SJSA1 (cell line): ENCODE measurements at regions not wholly inside any gene's neighbourhood (a gene's known extent, or its start where the extent isn't known, plus 50 kb on each side); places are given as distances from the start of the nearest gene placed in this dataset.

Source experiments
- DNase-seq, 2 experiments: peaks; one replicate each; pipeline ENCODE4 v3.0.0-alpha.2; 2015 to 2020; ENCODE audit warnings: low spot score in 2 of 2, low read depth in 1 of 2
- H3K27ac ChIP-seq: fragments of 250-450 bp; sonication (Bioruptor Pico); 2 replicates; pipeline ENCODE4 v1.5.1; 2020; ENCODE audit warnings: mild to moderate bottlenecking, moderate library complexity
- H3K27me3 ChIP-seq: fragments of 250-450 bp; sonication (Bioruptor Pico); replicated peaks from 2 replicates; pipeline ENCODE4 v1.5.1; 2020; ENCODE audit warnings: mild to moderate bottlenecking, moderate library complexity
- H3K36me3 ChIP-seq: fragments of 250-450 bp; sonication (Bioruptor Pico); 2 replicates; pipeline ENCODE4 v1.5.1; 2020; ENCODE audit warnings: mild to moderate bottlenecking
- H3K4me1 ChIP-seq: fragments of 250-450 bp; sonication (Bioruptor Pico); replicated peaks from 2 replicates; pipeline ENCODE4 v1.6.1; 2021; ENCODE audit warnings: mild to moderate bottlenecking
- H3K4me3 ChIP-seq: fragments of 250-450 bp; sonication (Bioruptor Pico); 2 replicates; pipeline ENCODE4 v1.5.1; 2020; ENCODE audit warnings: mild to moderate bottlenecking
- H3K9me3 ChIP-seq: fragments of 250-450 bp; sonication (Bioruptor Pico); replicated peaks from 2 replicates; pipeline ENCODE4 v1.5.1; 2020; ENCODE audit warnings: mild to moderate bottlenecking

DNA sequence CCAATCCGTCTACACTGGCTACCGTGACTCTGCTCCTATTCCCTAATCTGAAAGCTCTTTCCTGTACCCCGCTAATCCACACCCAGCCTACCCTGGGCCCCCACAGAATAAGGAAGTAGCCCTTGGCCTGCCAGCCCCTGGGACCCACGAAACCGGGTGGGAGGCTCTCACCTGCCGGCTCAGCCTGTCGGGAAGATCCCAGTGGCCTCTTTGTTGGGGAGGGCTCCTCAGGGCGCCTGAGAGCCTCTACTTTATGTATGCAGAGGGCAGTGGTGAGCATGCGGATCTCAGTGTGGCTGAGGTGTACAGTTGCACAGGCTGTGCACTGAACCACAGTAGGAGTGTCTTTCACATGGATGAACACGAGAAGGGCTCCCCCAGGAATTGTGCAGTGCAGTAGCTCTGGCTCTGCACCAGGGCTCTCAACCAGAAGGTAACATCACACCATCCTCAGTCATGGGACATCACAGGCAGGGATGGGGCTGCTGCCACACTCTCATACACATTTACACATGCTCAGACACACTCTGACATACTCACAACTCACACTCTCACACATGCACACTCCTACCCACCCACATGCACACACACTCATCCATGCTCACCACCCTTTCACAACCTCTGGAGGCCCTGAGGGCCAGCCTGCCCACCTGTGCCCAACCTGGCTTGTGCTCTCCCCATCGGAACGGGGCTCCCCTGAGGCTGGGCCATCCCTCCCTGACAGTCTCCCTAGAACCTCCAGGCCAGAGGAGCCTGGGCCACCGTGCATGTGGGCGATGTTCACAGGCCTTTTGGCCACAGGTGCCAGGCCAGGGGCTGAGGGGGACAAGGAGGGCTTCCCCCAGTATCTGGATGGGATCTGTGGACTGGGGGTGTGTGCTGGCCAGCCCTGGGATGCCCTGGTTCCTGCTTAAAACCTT, 135.0 kb downstream of the URI1 start:
- Histone ChIP-seq H3K27ac (no peak overlapping the region), H3K27me3 (peaks cover 4% of the 10 kb centered on the region; the same call in 1 of the 2 replicates), H3K4me1 (no peaks in the 10 kb centered on the region), H3K4me3 (no peak overlapping the region), H3K9me3 (no peaks in the 10 kb centered on the region), H3K36me3 (no peaks in the 10 kb centered on the region)
- DNase-seq: no peak

DNA sequence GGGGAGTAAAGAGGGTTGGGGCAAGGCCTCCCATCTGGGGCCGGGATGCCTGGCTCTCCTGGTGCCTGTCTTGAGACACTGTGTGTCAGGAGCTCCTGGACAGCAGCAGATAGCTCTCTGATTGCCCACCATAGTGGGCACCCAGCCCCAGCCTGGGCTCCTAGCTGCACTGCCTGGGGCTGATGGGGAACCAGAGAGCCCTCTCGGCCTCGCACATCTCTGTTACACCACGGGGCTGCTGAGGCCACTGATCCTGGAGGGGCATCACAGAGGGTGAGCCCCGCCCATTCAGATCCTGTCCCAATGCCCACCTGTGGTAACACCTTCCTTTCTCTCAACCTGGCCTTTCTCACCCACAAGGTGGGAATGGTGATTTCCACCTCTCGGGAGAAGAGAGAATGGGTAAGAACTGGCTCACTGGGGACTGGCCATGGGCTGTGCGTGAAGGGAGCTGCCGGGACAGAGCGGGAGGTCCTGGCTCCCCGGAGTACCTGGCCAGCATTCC, 135.9 kb downstream of the URI1 start:
- Histone ChIP-seq H3K27ac (no peak overlapping the region), H3K4me3 (no peak overlapping the region), H3K4me1 (no peaks in the 10 kb centered on the region), H3K27me3 (peaks cover 4% of the 10 kb centered on the region; the same call in 1 of the 2 replicates), H3K9me3 (no peaks in the 10 kb centered on the region), H3K36me3 (no peaks in the 10 kb centered on the region)
- DNase-seq: no peak

DNA sequence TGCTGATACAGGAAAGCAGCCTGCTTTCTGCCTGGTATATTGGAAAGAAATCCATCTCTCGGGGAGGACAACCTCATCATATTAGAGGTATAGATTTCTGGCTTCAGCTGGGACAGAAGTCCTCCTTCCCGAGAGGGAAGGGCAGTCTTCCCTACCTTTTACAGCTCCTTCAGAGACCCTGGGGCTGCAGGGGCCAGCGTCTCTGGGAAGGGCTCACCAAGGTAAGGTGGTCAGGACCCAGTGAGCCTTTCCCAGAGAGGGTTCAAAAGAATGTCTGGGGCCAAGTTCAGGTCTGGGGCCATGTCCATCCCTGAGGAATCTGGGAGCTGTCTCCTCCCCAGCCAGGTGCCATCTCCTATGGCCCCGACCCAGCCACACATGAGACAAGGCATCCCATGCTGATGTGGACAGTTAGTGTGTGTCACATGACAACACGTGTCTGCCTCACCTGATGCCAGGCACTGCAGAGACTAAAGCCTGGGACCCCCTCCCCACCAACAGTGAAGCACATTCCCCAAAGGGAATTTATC, 136.4 kb downstream of the URI1 start:
- Histone ChIP-seq H3K36me3 (no peaks in the 10 kb centered on the region), H3K4me3 (no peak overlapping the region)

DNA sequence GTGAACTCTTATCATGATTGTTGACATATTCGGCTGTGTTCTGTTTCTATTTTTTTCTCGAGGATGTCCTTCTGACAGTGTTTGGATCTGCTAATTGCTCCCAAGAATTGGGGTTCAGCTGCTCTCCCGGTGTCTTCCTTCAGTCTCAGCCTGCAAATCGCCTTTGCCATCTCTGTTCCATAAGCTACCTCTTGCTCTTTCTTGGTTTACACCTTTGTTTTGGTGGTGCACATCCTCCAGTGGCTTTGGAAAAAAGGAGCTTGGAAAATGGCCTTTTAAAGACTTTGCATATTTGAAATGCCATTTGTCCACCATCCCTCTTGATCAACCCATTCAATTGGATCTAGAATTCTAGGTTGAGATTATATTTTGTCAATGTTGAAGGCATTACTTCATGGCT, 137.2 kb downstream of the URI1 start:
- Histone ChIP-seq H3K4me1 (no peaks in the 10 kb centered on the region), H3K36me3 (no peaks in the 10 kb centered on the region), H3K27ac (no peak overlapping the region), H3K4me3 (no peak overlapping the region), H3K9me3 (no peaks in the 10 kb centered on the region), H3K27me3 (peaks cover 4% of the 10 kb centered on the region; the same call in 1 of the 2 replicates)
- DNase-seq: no peak

More for the DNA sequence above, 136.4 kb downstream of the URI1 start:
- DNase-seq: no peak
- no peaks in the 10 kb centered on the region for H3K4me1 ChIP-seq
- H3K27ac ChIP-seq: no peak overlapping the region
- H3K27me3 ChIP-seq: peaks cover 4% of the 10 kb centered on the region; the same call in 1 of the 2 replicates
- no peaks in the 10 kb centered on the region for H3K9me3 ChIP-seq

DNA sequence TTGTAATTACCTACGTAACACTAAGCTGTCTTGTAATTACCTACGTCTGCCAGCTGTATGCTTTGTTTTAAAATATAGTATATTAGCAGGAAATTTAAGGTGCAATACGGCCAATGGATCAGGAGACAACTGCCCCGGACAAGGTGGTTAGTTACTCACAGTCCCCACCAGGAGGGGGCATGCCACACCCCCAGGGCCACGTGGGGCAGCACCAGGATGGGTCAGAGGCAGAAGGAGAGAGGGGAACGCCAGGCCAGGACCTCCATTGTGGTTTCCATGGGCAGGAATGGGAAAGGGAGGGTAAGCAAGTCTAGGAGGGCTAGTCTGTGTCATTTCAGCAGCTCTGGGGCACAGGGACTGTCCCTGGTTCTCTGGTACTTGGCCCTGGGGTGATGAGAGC, 140.1 kb downstream of the URI1 start:
- no peak overlapping the region for H3K4me3 ChIP-seq
- H3K4me1 ChIP-seq: no peaks in the 10 kb centered on the region
- no peak for DNase-seq
- H3K9me3 ChIP-seq: no peaks in the 10 kb centered on the region
- H3K36me3 ChIP-seq: no peaks in the 10 kb centered on the region
- no peak overlapping the region for H3K27ac ChIP-seq
- H3K27me3 ChIP-seq: no peaks in the 10 kb centered on the region

DNA sequence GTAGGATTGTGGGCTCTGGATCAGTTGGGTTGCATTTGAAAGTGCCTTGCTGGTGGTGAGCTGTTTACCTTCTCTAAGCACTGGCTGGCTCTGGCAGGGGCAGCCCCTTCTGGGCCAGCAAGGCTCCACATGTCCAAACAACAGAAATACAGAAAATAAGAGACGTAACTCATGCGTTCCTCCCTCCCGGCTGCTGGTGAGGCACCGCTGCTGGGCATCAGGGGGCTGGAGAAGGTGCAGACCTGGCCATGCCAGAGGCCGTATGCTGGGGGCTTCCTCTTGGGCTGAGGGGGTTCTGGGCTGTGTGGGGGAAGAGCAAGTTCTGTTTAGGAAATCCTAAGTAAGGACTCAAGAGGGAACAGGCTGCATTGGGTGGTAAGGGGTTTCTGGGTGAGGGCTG, 140.6 kb downstream of the URI1 start:
- H3K27ac ChIP-seq: no peak overlapping the region
- H3K4me3 ChIP-seq: no peak overlapping the region
- H3K27me3 ChIP-seq: no peaks in the 10 kb centered on the region

DNA sequence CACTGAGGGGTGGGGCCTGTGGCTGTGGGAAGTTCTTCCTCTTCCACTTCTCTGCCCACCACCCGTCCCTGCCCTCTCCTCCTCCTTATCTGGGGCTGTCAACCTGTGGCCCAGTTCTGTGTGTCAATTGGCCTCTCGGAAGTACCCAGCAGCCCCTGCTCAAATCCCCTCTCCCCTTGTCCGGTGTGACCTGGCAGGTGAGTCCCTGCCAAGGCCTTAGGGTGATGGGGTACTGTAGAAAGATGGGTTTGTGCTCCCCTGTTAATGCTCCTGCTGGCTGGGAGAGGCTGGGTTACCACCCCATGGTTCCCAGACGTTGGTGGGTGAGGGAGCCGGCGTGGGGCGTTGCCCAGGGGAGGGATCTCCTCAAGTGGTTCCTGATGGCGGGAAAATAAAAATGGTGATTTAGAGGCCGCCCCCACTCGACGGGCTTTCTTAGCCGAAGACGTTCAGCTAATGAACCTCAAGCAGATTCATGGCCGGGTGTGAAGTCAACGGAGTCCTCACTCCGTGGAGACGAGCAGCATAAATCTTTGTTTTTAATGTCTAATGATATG, 141.2 kb downstream of the URI1 start:
- H3K4me1 ChIP-seq: no peaks in the 10 kb centered on the region
- H3K9me3 ChIP-seq: no peaks in the 10 kb centered on the region
- H3K27me3 ChIP-seq: no peaks in the 10 kb centered on the region
- no peaks in the 10 kb centered on the region for H3K36me3 ChIP-seq
- H3K27ac ChIP-seq: no peak overlapping the region
- no peak overlapping the region for H3K4me3 ChIP-seq
- no peak for DNase-seq

More for the DNA sequence above, 140.6 kb downstream of the URI1 start:
- Histone ChIP-seq H3K4me1 (no peaks in the 10 kb centered on the region), H3K36me3 (no peaks in the 10 kb centered on the region), H3K9me3 (no peaks in the 10 kb centered on the region)
- DNase-seq: no peak

DNA sequence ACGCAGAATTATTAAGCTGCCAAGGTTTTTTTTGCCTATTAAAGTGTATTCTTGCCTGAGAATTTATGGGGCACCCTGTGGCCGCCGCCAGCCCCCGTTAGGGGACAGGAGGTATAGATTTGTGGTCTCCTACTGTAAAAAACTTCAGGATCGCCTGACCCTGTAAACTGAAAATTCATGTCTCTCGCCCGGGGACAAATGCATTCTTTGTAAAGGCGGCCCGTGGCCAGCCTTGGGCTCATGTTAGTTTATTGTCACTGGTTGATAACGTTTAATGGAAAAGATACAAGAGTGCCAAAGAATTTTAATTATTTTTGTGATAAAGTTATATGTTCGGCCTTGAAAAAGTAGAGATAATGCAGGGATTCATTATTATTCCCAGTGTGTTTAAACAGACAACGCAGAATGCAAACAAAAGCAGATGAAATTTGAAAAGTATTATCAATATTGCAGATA, 141.7 kb downstream of the URI1 start:
- DNase-seq: no peak
- H3K27ac ChIP-seq: no peak overlapping the region

DNA sequence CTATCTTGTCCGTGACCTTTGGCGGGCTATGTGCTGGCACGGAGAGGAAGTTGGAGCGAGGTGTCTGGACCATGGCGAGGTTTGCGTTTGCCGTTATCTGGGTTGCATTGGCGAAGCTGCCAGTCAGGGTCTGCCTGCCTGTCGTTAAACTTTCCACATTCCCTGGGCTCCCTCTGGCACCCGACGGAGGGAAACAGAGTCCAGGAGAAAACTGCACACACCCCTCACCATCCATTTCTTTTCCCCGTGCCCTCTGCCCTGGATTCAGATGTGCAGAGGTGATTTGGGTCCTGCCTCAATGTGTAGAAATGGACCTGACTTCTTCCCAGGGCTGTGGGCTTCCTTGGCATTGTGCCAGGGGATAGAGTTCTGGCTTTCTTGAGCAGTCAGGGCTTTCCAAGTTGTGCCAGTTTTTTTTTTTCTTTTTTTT, 142.4 kb downstream of the URI1 start:
- Histone ChIP-seq H3K36me3 (no peaks in the 10 kb centered on the region), H3K27ac (no peak overlapping the region), H3K4me1 (no peaks in the 10 kb centered on the region), H3K9me3 (no peaks in the 10 kb centered on the region), H3K4me3 (no peak overlapping the region), H3K27me3 (no peaks in the 10 kb centered on the region)
- DNase-seq: no peak

More for the DNA sequence above, 141.7 kb downstream of the URI1 start:
- Histone ChIP-seq H3K4me1 (no peaks in the 10 kb centered on the region), H3K27me3 (no peaks in the 10 kb centered on the region), H3K4me3 (no peak overlapping the region), H3K36me3 (no peaks in the 10 kb centered on the region), H3K9me3 (no peaks in the 10 kb centered on the region)

DNA sequence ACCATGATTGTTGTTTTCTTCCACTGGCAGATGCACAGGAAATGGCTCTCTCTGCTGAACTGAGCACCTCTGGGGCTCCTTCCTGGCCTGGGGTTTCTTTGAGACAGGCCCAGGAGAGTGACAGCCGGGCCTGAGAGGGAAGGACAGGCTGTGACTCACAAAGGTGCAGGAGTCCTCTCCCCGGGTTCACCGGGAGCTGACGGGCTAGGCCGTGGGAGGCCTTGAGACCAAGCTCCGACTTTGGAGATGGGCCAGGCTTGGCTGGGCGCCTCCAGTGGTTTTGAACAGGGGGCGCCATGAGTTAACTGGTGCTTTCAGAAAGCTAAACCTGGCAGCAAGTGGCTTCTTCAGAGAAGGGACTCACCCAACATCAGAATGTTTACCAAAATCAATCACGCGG, 143.4 kb downstream of the URI1 start:
- Histone ChIP-seq H3K27ac (no peak overlapping the region), H3K4me1 (no peaks in the 10 kb centered on the region), H3K9me3 (no peaks in the 10 kb centered on the region), H3K36me3 (no peaks in the 10 kb centered on the region), H3K27me3 (no peaks in the 10 kb centered on the region), H3K4me3 (no peak overlapping the region)
- DNase-seq: peak in 1 of 2 experiments; percentile 6

DNA sequence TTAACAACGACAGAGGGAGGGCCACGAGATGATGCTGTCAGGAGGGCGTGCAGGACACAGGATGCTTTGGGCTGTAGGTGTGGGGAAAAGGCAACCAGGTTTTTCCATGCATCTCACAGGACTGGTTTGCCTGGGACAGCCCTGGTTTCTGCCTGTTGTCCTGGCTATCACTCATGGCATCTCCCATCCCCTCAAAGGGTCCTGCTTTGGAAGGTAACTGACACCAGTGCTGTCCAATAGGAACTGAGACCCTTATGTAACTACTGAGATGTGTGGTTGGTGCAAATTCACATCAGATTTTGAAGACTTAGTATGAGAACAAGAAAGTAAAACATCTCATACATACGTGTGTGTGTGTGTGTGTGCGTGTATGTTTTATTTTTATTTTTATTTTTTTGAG, 144.2 kb downstream of the URI1 start:
- Histone ChIP-seq H3K4me3 (no peak overlapping the region), H3K27me3 (no peaks in the 10 kb centered on the region), H3K27ac (no peak overlapping the region)

DNA sequence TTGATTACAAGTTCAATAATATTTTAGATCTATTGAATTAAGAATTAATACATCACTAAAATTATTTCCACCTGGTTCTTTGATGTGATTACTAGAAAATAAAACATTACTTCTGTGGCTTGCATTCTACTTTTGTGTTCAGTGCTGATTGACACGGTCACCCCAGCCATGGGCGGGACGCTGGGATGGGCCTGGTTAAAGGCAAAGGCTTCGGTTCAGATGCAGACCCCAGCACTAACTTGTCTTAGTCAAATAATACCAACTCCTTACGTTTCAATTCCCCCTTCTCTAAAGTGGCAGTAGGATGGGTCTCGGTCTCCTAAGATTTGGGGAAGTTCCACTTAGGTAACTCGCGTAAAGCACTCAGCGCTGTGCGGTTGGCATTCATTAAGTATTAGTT, 144.9 kb downstream of the URI1 start:
- Histone ChIP-seq H3K27me3 (no peaks in the 10 kb centered on the region), H3K36me3 (no peaks in the 10 kb centered on the region), H3K9me3 (no peaks in the 10 kb centered on the region), H3K4me3 (no peak overlapping the region), H3K27ac (no peak overlapping the region), H3K4me1 (no peaks in the 10 kb centered on the region)
- DNase-seq: no peak

More for the DNA sequence above, 144.2 kb downstream of the URI1 start:
- Histone ChIP-seq H3K9me3 (no peaks in the 10 kb centered on the region), H3K4me1 (no peaks in the 10 kb centered on the region), H3K36me3 (no peaks in the 10 kb centered on the region)
- no peak for DNase-seq

DNA sequence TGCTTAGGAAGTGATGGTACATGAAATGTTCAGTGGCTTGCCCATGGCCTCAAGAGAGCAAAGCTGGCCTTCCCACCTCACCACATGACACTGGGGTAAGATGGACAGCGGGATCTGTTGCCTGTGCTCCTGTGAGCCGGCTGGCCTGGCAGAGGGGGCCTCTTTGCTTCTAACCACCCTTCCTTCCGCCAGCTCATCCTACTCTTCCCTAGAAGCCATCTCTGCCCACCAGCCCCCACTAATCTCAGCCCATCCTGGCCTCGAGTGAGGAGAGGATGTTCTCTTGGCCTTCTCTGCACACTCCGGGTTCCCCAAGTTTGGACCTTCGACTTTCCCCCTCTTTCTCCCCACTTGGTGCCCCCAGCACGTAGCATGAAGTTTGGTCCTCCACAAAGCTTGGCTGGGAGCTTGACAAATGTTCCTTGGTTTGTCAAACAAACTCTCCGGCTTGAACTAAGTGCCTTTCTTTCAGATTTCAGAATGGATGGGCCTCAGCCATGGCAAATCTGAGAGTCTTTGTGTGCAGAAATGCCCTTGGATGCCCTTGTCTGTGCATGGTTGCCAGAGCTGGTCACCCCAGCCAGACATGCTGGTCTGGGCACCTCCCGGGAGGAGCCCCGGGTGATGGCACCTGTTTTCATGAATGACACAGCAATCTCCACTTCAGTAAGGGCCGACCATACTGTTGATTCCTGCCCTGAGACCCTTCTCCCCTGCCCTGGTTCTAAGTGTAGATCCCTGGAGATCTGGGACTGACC, 145.5 kb downstream of the URI1 start:
- Histone ChIP-seq H3K27ac (no peak overlapping the region), H3K4me3 (no peak overlapping the region), H3K9me3 (no peaks in the 10 kb centered on the region), H3K36me3 (no peaks in the 10 kb centered on the region), H3K4me1 (no peaks in the 10 kb centered on the region), H3K27me3 (no peaks in the 10 kb centered on the region)
- DNase-seq: no peak
